ENCODE measurements at regions not wholly inside any gene's neighbourhood (a gene's known extent, or its start where the extent isn't known, plus 50 kb on each side); places are given as distances from the start of the nearest gene placed in this dataset.

DNA sequence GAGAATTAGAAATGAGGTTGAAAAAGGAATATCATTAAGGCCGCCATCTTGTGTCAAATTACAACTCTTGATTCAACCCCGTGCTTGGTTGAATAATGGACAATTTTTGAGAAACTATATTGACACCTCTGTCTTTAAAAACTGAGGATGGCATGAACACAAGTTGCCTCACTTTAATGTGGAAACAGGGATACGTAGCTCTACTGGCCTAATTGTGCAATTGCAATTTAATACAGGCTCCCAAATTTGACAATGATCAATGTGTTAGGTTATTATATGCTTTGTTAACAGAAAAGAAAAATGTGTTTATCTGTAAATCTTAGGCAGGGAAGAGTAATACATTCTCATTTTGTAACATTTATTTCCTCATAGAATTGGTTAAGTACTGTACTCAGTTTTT is 77.1 kb upstream of the MCTP2 start:
- TF ChIP-seq HDAC6 (IDR thresholded peaks at IDR 0.05; ENCODE audit: low read depth, low read length) (no peak), RHOXF2B (CRISPR knock-in tag; conservative IDR thresholded peaks at IDR 0.05) (no peak), NFXL1 (CRISPR knock-in tag; IDR thresholded peaks at IDR 0.05) (no peak), BHLHE40 (IDR thresholded peaks at IDR 0.05; ENCODE audit: low read length) (no peak), SREBF2 (CRISPR knock-in tag; IDR thresholded peaks at IDR 0.05) (no peak)
- TF ChIP-seq, protein P1, sequence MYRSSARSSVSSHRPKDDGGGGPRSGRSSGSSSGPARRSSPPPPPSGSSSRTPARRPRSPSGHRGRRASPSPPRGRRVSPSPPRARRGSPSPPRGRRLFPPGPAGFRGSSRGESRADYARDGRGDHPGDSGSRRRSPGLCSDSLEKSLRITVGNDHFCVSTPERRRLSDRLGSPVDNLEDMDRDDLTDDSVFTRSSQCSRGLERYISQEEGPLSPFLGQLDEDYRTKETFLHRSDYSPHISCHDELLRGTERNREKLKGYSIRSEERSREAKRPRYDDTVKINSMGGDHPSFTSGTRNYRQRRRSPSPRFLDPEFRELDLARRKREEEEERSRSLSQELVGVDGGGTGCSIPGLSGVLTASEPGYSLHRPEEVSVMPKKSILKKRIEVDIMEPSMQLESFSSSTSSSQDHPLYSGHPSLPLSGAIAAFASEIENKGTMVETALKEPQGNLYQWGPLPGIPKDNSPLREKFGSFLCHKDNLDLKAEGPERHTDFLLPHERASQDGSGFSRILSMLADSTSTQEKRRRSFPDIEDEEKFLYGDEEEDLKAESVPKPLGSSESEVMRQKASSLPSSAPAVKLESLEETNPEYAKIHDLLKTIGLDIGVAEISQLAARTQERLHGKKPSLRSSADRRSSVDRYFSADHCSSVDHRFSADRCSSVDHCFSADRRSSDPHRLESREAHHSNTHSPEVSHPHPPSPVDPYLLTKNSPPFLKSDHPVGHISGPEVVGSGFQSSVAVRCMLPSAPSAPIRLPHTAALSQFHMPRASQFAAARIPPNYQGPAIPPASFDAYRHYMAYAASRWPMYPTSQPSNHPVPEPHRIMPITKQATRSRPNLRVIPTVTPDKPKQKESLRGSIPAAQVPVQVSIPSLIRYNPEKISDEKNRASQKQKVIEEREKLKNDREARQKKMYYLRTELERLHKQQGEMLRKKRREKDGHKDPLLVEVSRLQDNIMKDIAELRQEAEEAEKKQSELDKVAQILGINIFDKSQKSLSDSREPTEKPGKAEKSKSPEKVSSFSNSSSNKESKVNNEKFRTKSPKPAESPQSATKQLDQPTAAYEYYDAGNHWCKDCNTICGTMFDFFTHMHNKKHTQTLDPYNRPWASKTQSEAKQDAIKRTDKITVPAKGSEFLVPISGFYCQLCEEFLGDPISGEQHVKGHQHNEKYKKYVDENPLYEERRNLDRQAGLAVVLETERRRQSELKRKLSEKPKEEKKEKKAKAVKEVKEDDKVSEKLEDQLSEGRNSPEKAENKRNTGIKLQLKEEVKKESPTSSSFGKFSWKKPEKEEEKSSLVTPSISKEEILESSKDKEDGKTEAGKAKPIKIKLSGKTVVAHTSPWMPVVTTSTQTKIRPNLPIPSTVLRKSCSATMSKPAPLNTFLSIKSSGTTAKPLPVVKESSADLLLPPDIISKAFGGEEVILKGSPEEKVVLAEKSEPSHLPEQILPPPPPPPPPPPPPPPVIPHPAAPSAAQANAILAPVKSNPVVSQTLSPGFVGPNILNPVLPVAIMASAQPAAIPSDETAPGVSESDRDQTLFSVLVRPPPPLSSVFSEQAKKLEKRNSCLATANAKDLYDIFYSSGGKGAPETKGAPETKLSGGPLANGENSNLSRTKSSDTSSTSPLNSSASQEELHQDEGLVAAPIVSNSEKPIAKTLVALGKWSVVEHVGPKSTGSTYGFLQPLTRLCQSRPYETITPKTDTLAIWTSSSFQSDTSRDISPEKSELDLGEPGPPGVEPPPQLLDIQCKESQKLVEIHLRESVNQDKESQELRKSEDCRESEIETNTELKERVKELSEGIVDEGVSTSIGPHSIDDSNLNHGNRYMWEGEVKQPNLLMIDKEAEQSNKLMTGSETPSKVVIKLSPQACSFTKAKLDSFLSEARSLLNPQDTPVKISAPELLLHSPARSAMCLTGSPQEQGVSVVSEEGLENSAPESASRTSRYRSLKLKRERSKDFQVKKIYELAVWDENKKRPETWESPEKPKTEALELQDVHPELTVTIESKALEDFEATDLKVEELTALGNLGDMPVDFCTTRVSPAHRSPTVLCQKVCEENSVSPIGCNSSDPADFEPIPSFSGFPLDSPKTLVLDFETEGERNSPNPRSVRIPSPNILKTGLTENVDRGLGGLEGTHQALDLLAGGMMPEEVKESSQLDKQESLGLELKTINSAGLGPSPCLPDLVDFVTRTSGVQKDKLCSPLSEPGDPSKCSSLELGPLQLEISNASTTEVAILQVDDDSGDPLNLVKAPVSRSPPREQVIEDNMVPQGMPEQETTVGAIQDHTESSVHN (IDR thresholded peaks at IDR 0.05; ENCODE audit: borderline replicate concordance in 1 of 2, low read depth in 1 of 2) = no peak
- TF ChIP-seq, protein P2, sequence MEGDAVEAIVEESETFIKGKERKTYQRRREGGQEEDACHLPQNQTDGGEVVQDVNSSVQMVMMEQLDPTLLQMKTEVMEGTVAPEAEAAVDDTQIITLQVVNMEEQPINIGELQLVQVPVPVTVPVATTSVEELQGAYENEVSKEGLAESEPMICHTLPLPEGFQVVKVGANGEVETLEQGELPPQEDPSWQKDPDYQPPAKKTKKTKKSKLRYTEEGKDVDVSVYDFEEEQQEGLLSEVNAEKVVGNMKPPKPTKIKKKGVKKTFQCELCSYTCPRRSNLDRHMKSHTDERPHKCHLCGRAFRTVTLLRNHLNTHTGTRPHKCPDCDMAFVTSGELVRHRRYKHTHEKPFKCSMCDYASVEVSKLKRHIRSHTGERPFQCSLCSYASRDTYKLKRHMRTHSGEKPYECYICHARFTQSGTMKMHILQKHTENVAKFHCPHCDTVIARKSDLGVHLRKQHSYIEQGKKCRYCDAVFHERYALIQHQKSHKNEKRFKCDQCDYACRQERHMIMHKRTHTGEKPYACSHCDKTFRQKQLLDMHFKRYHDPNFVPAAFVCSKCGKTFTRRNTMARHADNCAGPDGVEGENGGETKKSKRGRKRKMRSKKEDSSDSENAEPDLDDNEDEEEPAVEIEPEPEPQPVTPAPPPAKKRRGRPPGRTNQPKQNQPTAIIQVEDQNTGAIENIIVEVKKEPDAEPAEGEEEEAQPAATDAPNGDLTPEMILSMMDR (IDR thresholded peaks at IDR 0.05 in 2 of 3, conservative IDR thresholded peaks at IDR 0.05 in 1 of 3; ENCODE audit: insufficient read depth in 2 of 3, low read depth in 1 of 3, low read length in 3 of 3) = no peak
- TF ChIP-seq, protein P3, sequence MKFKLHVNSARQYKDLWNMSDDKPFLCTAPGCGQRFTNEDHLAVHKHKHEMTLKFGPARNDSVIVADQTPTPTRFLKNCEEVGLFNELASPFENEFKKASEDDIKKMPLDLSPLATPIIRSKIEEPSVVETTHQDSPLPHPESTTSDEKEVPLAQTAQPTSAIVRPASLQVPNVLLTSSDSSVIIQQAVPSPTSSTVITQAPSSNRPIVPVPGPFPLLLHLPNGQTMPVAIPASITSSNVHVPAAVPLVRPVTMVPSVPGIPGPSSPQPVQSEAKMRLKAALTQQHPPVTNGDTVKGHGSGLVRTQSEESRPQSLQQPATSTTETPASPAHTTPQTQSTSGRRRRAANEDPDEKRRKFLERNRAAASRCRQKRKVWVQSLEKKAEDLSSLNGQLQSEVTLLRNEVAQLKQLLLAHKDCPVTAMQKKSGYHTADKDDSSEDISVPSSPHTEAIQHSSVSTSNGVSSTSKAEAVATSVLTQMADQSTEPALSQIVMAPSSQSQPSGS (CRISPR knock-in tag; IDR thresholded peaks at IDR 0.05) = no peak

All from K562 (cell line).